ENCODE measurements at regions not wholly inside any gene's neighbourhood (a gene's known extent, or its start where the extent isn't known, plus 50 kb on each side); places are given as distances from the start of the nearest gene placed in this dataset.

- H3K27ac ChIP-seq (ENCODE audit: insufficient read length, low read depth, low read length): no peak overlapping the region
- no peak overlapping the region for H2BK5ac ChIP-seq (ENCODE audit: insufficient read length, low read length)
- H2BK12ac ChIP-seq (ENCODE audit: insufficient read length, low read depth, low read length): no peak overlapping the region
- H3K9me3 Mint-ChIP-seq: peaks cover 17 to 21% of the 10 kb centered on the region in 2 experiments
- peaks cover 9 to 23% (median 12%) of the 10 kb centered on the region in 3 experiments for H3K36me3 Mint-ChIP-seq (ENCODE audit: insufficient read depth in 1 of 3, low read depth in 3 of 3)
- no peaks in the 10 kb centered on the region for H4K20me1 ChIP-seq (ENCODE audit: control insufficient read depth, insufficient read depth, insufficient read length)
- no peak overlapping the region for H3K4me2 ChIP-seq (ENCODE audit: insufficient read depth, insufficient read length, low read length)
- no peaks in the 10 kb centered on the region for H3K23me2 ChIP-seq (ENCODE audit: insufficient read length, low read depth, low read length, poor library complexity, severe bottlenecking)
- no peak overlapping the region for H4K5ac ChIP-seq (ENCODE audit: insufficient read length, low read depth, low read length)
- H3K18ac ChIP-seq (ENCODE audit: insufficient read length, low read depth, low read length): no peak overlapping the region
- no peaks in the 10 kb centered on the region for H3K27me3 Mint-ChIP-seq (ENCODE audit: low read depth)
- H2BK20ac ChIP-seq (ENCODE audit: low read depth, low read length, poor library complexity, severe bottlenecking): no peak overlapping the region
- H2BK15ac ChIP-seq (ENCODE audit: low read depth, low read length): no peak overlapping the region
- H4K91ac ChIP-seq (ENCODE audit: insufficient read length, low read depth, low read length): no peak overlapping the region
- H2AFZ ChIP-seq (ENCODE audit: low read length): no peak overlapping the region
- TF ChIP-seq CTCF (conservative IDR thresholded peaks at IDR 0.05): no peak
- no peaks in the 10 kb centered on the region for H3K79me1 ChIP-seq (ENCODE audit: insufficient read depth, low read depth, low read length, poor library complexity, severe bottlenecking)
- H2BK120ac ChIP-seq (ENCODE audit: low read depth, low read length, poor library complexity, severe bottlenecking): no peak overlapping the region
- H3K27me3 ChIP-seq (ENCODE audit: insufficient read depth, low read length): no peaks in the 10 kb centered on the region
- H3K4me1 Mint-ChIP-seq: peaks cover 47 to 51% of the 10 kb centered on the region in 2 experiments
- no peak overlapping the region for H3K56ac ChIP-seq (ENCODE audit: insufficient read length, low read depth, low read length)
- no peak overlapping the region for H3K4me3 Mint-ChIP-seq
- WGBS (ENCODE audit: extremely low coverage, insufficient read length, low lambda C conversion rate): no CpG with 5 or more reads among the region's 4 CpGs
- H3K4ac ChIP-seq (ENCODE audit: low read depth, low read length): no peak overlapping the region
- DNase-seq: no peak
- H3K4me1 ChIP-seq (ENCODE audit: insufficient read depth, low read length): peaks cover 4% of the 10 kb centered on the region; the same call in 1 of the 2 replicates
- H3K23ac ChIP-seq (ENCODE audit: insufficient read length, low read depth, low read length): no peak overlapping the region
- no peak overlapping the region for H3K9ac ChIP-seq (ENCODE audit: extremely low read depth, insufficient read length, low read length)
- H3K9me3 ChIP-seq (ENCODE audit: control insufficient read depth, low read depth, low read length): no peaks in the 10 kb centered on the region
- H3T11ph ChIP-seq (ENCODE audit: low read length): no peak overlapping the region
- H2AK5ac ChIP-seq (ENCODE audit: insufficient read length, low read length): no peak overlapping the region
- 0 out of 7 replicates have a peak overlapping the region, but pooled peaks of 1 of the 3 experiments have one; percentile 9 for H3K27ac Mint-ChIP-seq
- no peak overlapping the region for H4K8ac ChIP-seq (replicated peaks; ENCODE audit: insufficient read length, low read depth, low read length)
- no peaks in the 10 kb centered on the region for H3K79me2 ChIP-seq (ENCODE audit: insufficient read depth, low read length)
- no peak overlapping the region for H3K14ac ChIP-seq (ENCODE audit: insufficient read depth, low read length)
These were observed 426.7 kb upstream of the RUNX1 start for GRCh38 chr21:35475762-35476161.

All from H9 (cell line).